ENCODE measurements at regions not wholly inside any gene's neighbourhood (a gene's known extent, or its start where the extent isn't known, plus 50 kb on each side); places are given as distances from the start of the nearest gene placed in this dataset.

GRCh38 chr20:40956542-40957264 lies 71.9 kb upstream of the TOP1 start:
- no peak for TF ChIP-seq CTCF (IDR thresholded peaks at IDR 0.05; ENCODE audit: low read depth, low read length)
- H3K9me3 ChIP-seq (ENCODE audit: severe bottlenecking): no peaks in the 10 kb centered on the region
- no peaks in the 10 kb centered on the region for H3K36me3 ChIP-seq
- no peak for DNase-seq
- peaks cover 6% of the 10 kb centered on the region for H3K27me3 ChIP-seq (ENCODE audit: insufficient read depth, low read depth, severe bottlenecking)
- H3K27ac ChIP-seq: no peak overlapping the region
- no peak overlapping the region for H3K4me3 ChIP-seq (ENCODE audit: low read depth, low read length)

- H3K27ac ChIP-seq: no peak overlapping the region
- no peaks in the 10 kb centered on the region for H3K9me3 ChIP-seq (ENCODE audit: severe bottlenecking)
- H3K4me3 ChIP-seq (ENCODE audit: low read depth, low read length): no peak overlapping the region
- DNase-seq: no peak
- no peak for TF ChIP-seq CTCF (IDR thresholded peaks at IDR 0.05; ENCODE audit: low read depth, low read length)
- peaks cover 1% of the 10 kb centered on the region for H3K27me3 ChIP-seq (ENCODE audit: insufficient read depth, low read depth, severe bottlenecking)
- H3K36me3 ChIP-seq: no peaks in the 10 kb centered on the region
Measured at GRCh38 chr20:40957265-40957760, 71.3 kb upstream of the TOP1 start.

- no peaks in the 10 kb centered on the region for H3K9me3 ChIP-seq (ENCODE audit: severe bottlenecking)
- H3K4me3 ChIP-seq (ENCODE audit: low read depth, low read length): no peak overlapping the region
- DNase-seq: no peak
- no peak for TF ChIP-seq CTCF (IDR thresholded peaks at IDR 0.05; ENCODE audit: low read depth, low read length)
- H3K27me3 ChIP-seq (ENCODE audit: insufficient read depth, low read depth, severe bottlenecking): no peaks in the 10 kb centered on the region
- H3K36me3 ChIP-seq: no peaks in the 10 kb centered on the region
- no peak overlapping the region for H3K27ac ChIP-seq
Measured at GRCh38 chr20:40958598-40958997, 70.0 kb upstream of the TOP1 start.

GRCh38 chr20:40959325-40960092 lies 69.1 kb upstream of the TOP1 start:
- no peak for DNase-seq

GRCh38 chr20:40960101-40960500 lies 68.5 kb upstream of the TOP1 start:
- TF ChIP-seq CTCF (IDR thresholded peaks at IDR 0.05; ENCODE audit: low read depth, low read length): no peak
- H3K36me3 ChIP-seq: no peaks in the 10 kb centered on the region
- no peak for DNase-seq
- no peak overlapping the region for H3K4me3 ChIP-seq (ENCODE audit: low read depth, low read length)
- H3K27me3 ChIP-seq (ENCODE audit: insufficient read depth, low read depth, severe bottlenecking): no peaks in the 10 kb centered on the region
- no peaks in the 10 kb centered on the region for H3K9me3 ChIP-seq (ENCODE audit: severe bottlenecking)
- no peak overlapping the region for H3K27ac ChIP-seq

More at GRCh38 chr20:40959325-40960092, 69.1 kb upstream of the TOP1 start:
- Histone ChIP-seq H3K27ac (no peak overlapping the region), H3K4me3 (ENCODE audit: low read depth, low read length) (no peak overlapping the region), H3K36me3 (no peaks in the 10 kb centered on the region), H3K9me3 (ENCODE audit: severe bottlenecking) (no peaks in the 10 kb centered on the region), H3K27me3 (ENCODE audit: insufficient read depth, low read depth, severe bottlenecking) (no peaks in the 10 kb centered on the region)
- no peak for TF ChIP-seq CTCF (IDR thresholded peaks at IDR 0.05; ENCODE audit: low read depth, low read length)

Measured in WERI-Rb-1 (cell line).